K562 (cell line): ENCODE measurements at regions not wholly inside any gene's neighbourhood (a gene's known extent, or its start where the extent isn't known, plus 50 kb on each side); places are given as distances from the start of the nearest gene placed in this dataset.

Experiments used
- AFF4 ChIP-seq: sonication (generic); formaldehyde crosslinking; IDR thresholded peaks from 2 replicates; pipeline ENCODE4 v1.8.0; 2023; ENCODE audit warnings: mild to moderate bottlenecking, missing genetic modification reagents
- ILK ChIP-seq: fragments of 450-650 bp; IDR thresholded peaks from 2 replicates; pipeline ENCODE4 v1.6.1; 2016; ENCODE audit warnings: missing genetic modification characterization, low read depth, mild to moderate bottlenecking, missing compliant biosample characterization, moderate library complexity, borderline replicate concordance
- POLR2G ChIP-seq: fragments of 200-400 bp; formaldehyde crosslinking; IDR thresholded peaks from 2 replicates; pipeline ENCODE4 v1.6.1; 2017; ENCODE audit warnings: low read depth, mild to moderate bottlenecking, antibody characterized with exemption, low read length, moderate library complexity
- ZNF316 ChIP-seq: fragments of 450-650 bp; IDR thresholded peaks from 2 replicates; pipeline ENCODE4 v1.6.1; 2016
- ZNF77 ChIP-seq: fragments of 250-450 bp; sonication (Bioruptor Pico); IDR thresholded peaks from 2 replicates; pipeline ENCODE4 v1.5.0; 2020
- TF ChIP-seq, protein P1 (sequence below), 2 experiments: fragments of 450-650 bp; formaldehyde crosslinking in 1 of 2; IDR thresholded peaks; 2 replicates each; pipeline versions ENCODE4 v1.4.0 to v1.6.1; 2014 to 2020; ENCODE audit warnings: mild to moderate bottlenecking in 2 of 2, borderline replicate concordance in 1 of 2, low read depth in 1 of 2
- TF ChIP-seq, protein P2 (sequence below): fragments of 450-650 bp; IDR thresholded peaks from 2 replicates; pipeline ENCODE4 v1.6.1; 2017; ENCODE audit warnings: mild to moderate bottlenecking, moderate library complexity

- TF ChIP-seq, protein P1, sequence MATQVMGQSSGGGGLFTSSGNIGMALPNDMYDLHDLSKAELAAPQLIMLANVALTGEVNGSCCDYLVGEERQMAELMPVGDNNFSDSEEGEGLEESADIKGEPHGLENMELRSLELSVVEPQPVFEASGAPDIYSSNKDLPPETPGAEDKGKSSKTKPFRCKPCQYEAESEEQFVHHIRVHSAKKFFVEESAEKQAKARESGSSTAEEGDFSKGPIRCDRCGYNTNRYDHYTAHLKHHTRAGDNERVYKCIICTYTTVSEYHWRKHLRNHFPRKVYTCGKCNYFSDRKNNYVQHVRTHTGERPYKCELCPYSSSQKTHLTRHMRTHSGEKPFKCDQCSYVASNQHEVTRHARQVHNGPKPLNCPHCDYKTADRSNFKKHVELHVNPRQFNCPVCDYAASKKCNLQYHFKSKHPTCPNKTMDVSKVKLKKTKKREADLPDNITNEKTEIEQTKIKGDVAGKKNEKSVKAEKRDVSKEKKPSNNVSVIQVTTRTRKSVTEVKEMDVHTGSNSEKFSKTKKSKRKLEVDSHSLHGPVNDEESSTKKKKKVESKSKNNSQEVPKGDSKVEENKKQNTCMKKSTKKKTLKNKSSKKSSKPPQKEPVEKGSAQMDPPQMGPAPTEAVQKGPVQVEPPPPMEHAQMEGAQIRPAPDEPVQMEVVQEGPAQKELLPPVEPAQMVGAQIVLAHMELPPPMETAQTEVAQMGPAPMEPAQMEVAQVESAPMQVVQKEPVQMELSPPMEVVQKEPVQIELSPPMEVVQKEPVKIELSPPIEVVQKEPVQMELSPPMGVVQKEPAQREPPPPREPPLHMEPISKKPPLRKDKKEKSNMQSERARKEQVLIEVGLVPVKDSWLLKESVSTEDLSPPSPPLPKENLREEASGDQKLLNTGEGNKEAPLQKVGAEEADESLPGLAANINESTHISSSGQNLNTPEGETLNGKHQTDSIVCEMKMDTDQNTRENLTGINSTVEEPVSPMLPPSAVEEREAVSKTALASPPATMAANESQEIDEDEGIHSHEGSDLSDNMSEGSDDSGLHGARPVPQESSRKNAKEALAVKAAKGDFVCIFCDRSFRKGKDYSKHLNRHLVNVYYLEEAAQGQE (IDR thresholded peaks at IDR 0.05; ENCODE audit: borderline replicate concordance): no peak
- TF ChIP-seq, protein P1 (CRISPR knock-in tag; IDR thresholded peaks at IDR 0.05; ENCODE audit: low read depth): no peak
- TF ChIP-seq ILK (tag) (no peak), ZNF316 (peak; percentile 98), ZNF77 (CRISPR knock-in tag) (0 out of 2 replicates have a peak, but pooled peaks have one; percentile 12), AFF4 (CRISPR knock-in tag) (no peak), POLR2G (no peak)
- TF ChIP-seq, protein P2, sequence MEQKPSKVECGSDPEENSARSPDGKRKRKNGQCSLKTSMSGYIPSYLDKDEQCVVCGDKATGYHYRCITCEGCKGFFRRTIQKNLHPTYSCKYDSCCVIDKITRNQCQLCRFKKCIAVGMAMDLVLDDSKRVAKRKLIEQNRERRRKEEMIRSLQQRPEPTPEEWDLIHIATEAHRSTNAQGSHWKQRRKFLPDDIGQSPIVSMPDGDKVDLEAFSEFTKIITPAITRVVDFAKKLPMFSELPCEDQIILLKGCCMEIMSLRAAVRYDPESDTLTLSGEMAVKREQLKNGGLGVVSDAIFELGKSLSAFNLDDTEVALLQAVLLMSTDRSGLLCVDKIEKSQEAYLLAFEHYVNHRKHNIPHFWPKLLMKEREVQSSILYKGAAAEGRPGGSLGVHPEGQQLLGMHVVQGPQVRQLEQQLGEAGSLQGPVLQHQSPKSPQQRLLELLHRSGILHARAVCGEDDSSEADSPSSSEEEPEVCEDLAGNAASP: no peak
Measured at GRCh38 chr10:21174715-21175495, 277.8 kb upstream of the NEBL start (continued).
